Natural killer cell (primary cell): ENCODE measurements at regions not wholly inside any gene's neighbourhood (a gene's known extent, or its start where the extent isn't known, plus 50 kb on each side); places are given as distances from the start of the nearest gene placed in this dataset.

ENCODE experiments used
- ATAC-seq, 3 donors: fragments of 150-1000 bp in 2 of 3; fragments of 200-7000 bp in 1 of 3; cut with Tn5 transposase; 1 replicate in 1 of 3; 2 replicates in 2 of 3; pipeline ENCODE4 v1.10.0; 2021; ENCODE audit warnings: mild to moderate bottlenecking in 2 of 3, moderate library complexity in 2 of 3
- DNase-seq, 2 donors: peaks; one replicate each; pipeline versions ENCODE4 v3.0.0 to v3.0.0-alpha.2; 2013 to 2021; ENCODE audit warnings: mixed read lengths in 1 of 2
- H3K27ac ChIP-seq: one replicate; pipeline ENCODE4 v1.5.1; 2013; ENCODE audit warnings: mild to moderate bottlenecking, low read length
- H3K27me3 ChIP-seq: one replicate; pipeline ENCODE4 v1.6.1; 2013; ENCODE audit warnings: low read length; ENCODE audit not compliant: control insufficient read depth, insufficient read depth
- H3K36me3 ChIP-seq: one replicate; pipeline ENCODE4 v1.6.1; 2013; ENCODE audit warnings: low read length; ENCODE audit not compliant: control insufficient read depth, insufficient read depth
- H3K4me1 ChIP-seq: one replicate; pipeline ENCODE4 v1.6.1; 2013; ENCODE audit warnings: low read length; ENCODE audit not compliant: control insufficient read depth, insufficient read depth
- H3K4me3 ChIP-seq: one replicate; pipeline ENCODE4 v1.5.1; 2013; ENCODE audit warnings: low read length
- H3K9me3 ChIP-seq: one replicate; pipeline ENCODE4 v1.6.1; 2013; ENCODE audit warnings: low read length; ENCODE audit not compliant: control insufficient read depth, insufficient read depth
- H3K27ac Mint-ChIP-seq, 2 donors: one replicate each; pipeline ENCODE4 v1.8.0; 2022; ENCODE audit warnings: mild to moderate bottlenecking in 2 of 2, mixed read lengths in 2 of 2, moderate library complexity in 1 of 2
- H3K27me3 Mint-ChIP-seq, 2 donors: one replicate each; pipeline ENCODE4 v1.8.0; 2022; ENCODE audit warnings: low read depth in 2 of 2, mixed read lengths in 2 of 2
- H3K36me3 Mint-ChIP-seq: one replicate; pipeline ENCODE4 v1.8.0; 2022; ENCODE audit warnings: mixed read lengths
- H3K4me1 Mint-ChIP-seq, 2 donors: one replicate each; pipeline ENCODE4 v1.8.0; 2022; ENCODE audit warnings: mixed read lengths in 2 of 2
- H3K4me3 Mint-ChIP-seq: one replicate; pipeline ENCODE4 v1.8.0; 2022; ENCODE audit warnings: mild to moderate bottlenecking, moderate library complexity, mixed read lengths
- H3K9me3 Mint-ChIP-seq, 2 donors: one replicate each; pipeline ENCODE4 v1.8.0; 2022; ENCODE audit warnings: mixed read lengths in 2 of 2
- CTCF ChIP-seq: fragments of 200-600 bp; IDR thresholded peaks from one replicate; pipeline ENCODE4 v1.8.0; 2022; ENCODE audit warnings: antibody characterized with exemption
- WGBS: methylation state at CpG from one replicate; pipeline ENCODE4 v1.1.7; 2013; ENCODE audit warnings: missing lambda C conversion rate; ENCODE audit not compliant: insufficient coverage; 5-methylcytosine and 5-hydroxymethylcytosine counted together
- intact Hi-C: fragments of 100-400 bp; cut with micrococcal nuclease; formaldehyde crosslinking; loops from one replicate; pipeline ENCODE4 v1.14.2; 2022

- no peak overlapping the region for H3K4me3 ChIP-seq
- no peaks in the 10 kb centered on the region for H3K27me3 ChIP-seq
- intact Hi-C loops: no loop called here
- Mint-ChIP-seq H3K9me3 (no peaks in the 10 kb centered on the region), H3K36me3 (no peaks in the 10 kb centered on the region), H3K4me3 (no peak overlapping the region), H3K4me1 (no peaks in the 10 kb centered on the region), H3K27me3 (no peaks in the 10 kb centered on the region), H3K27ac (no peak overlapping the region)
- no peak overlapping the region for H3K27ac ChIP-seq
- no peaks in the 10 kb centered on the region for H3K36me3 ChIP-seq
- 64% methylated on average over 3 of the region's 3 CpGs for WGBS
- no peak for TF ChIP-seq CTCF
- no peaks in the 10 kb centered on the region for H3K4me1 ChIP-seq
- H3K9me3 ChIP-seq: no peaks in the 10 kb centered on the region
- no peak for ATAC-seq
- DNase-seq: no peak
Observed at GRCh38 chr16:49216593-49216992, 65.0 kb downstream of the CBLN1 start.

- no peaks in the 10 kb centered on the region for H3K9me3 ChIP-seq
- Mint-ChIP-seq H3K36me3 (no peaks in the 10 kb centered on the region), H3K4me3 (no peak overlapping the region), H3K4me1 (no peaks in the 10 kb centered on the region), H3K27ac (no peak overlapping the region), H3K27me3 (no peaks in the 10 kb centered on the region), H3K9me3 (no peaks in the 10 kb centered on the region)
- no peak for TF ChIP-seq CTCF
- H3K27ac ChIP-seq: no peak overlapping the region
- H3K4me1 ChIP-seq: no peaks in the 10 kb centered on the region
- no peak overlapping the region for H3K4me3 ChIP-seq
- WGBS: 73% methylated on average over 5 of the region's 5 CpGs
- H3K36me3 ChIP-seq: no peaks in the 10 kb centered on the region
- no peak for ATAC-seq
- no peaks in the 10 kb centered on the region for H3K27me3 ChIP-seq
- intact Hi-C loops: no loop called here
- no peak for DNase-seq
Observed at GRCh38 chr16:49213594-49213993, 68.0 kb downstream of the CBLN1 start.

GRCh38 chr16:49204191-49204590, 77.4 kb downstream of the CBLN1 start:
- Histone ChIP-seq H3K27me3 (no peaks in the 10 kb centered on the region), H3K4me1 (no peaks in the 10 kb centered on the region), H3K9me3 (no peaks in the 10 kb centered on the region), H3K36me3 (no peaks in the 10 kb centered on the region), H3K4me3 (no peak overlapping the region), H3K27ac (no peak overlapping the region)
- no peak for TF ChIP-seq CTCF
- Mint-ChIP-seq H3K27ac (no peak overlapping the region), H3K9me3 (peaks cover 0 to 3% of the 10 kb centered on the region in 2 donors), H3K4me1 (no peaks in the 10 kb centered on the region), H3K27me3 (no peaks in the 10 kb centered on the region), H3K4me3 (no peak overlapping the region), H3K36me3 (no peaks in the 10 kb centered on the region)
- DNase-seq: no peak
- intact Hi-C loops: no loop called here
- ATAC-seq: no peak
- 73% methylated on average over 4 of the region's 4 CpGs for WGBS

- TF ChIP-seq CTCF: no peak
- Mint-ChIP-seq H3K36me3 (no peaks in the 10 kb centered on the region), H3K9me3 (peaks cover 0 to 3% of the 10 kb centered on the region in 2 donors), H3K4me1 (no peaks in the 10 kb centered on the region), H3K4me3 (no peak overlapping the region), H3K27me3 (no peaks in the 10 kb centered on the region), H3K27ac (no peak overlapping the region)
- no peak overlapping the region for H3K27ac ChIP-seq
- DNase-seq (no peak), ATAC-seq (no peak)
- no peaks in the 10 kb centered on the region for H3K4me1 ChIP-seq
- intact Hi-C loops: no loop called here
- no peak overlapping the region for H3K4me3 ChIP-seq
- H3K9me3 ChIP-seq: no peaks in the 10 kb centered on the region
- 27% methylated on average over 3 of the region's 3 CpGs for WGBS
- H3K36me3 ChIP-seq: no peaks in the 10 kb centered on the region
- H3K27me3 ChIP-seq: no peaks in the 10 kb centered on the region
Observed at GRCh38 chr16:49203361-49203760, 78.3 kb downstream of the CBLN1 start.
